ENCODE measurements at regions not wholly inside any gene's neighbourhood (a gene's known extent, or its start where the extent isn't known, plus 50 kb on each side); places are given as distances from the start of the nearest gene placed in this dataset.

DNA sequence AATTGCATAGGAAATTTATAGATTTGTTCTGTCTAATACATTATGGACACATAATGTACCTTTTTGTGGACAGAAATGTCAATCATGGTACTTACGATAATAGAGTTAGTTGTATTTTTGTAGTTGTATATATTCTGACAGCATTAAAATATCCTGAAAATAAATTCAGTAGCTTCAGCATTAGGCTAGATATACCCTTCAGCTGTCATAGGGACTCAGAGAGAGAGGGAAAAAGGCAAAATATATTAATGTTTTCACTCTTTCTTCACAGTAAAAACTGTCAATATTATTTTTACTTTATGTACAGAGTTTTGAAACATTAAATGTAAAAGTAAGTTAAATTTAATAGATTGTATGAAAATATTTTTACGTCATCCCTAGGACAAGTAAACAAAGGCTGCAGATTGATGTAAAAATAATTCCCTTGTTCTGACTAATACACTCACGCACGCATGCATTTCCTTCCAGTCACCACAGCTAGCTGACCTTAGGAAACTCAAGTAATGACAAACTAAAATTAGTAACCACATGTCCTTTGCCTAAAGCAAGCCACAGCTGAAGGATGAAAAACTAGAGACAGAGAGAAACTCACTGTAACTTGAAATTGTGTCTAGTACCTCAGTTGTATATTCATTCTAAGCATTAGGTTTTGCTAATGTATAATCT, 104.7 kb upstream of the CARD18 start:
- H3K4me3 ChIP-seq (ENCODE audit: low read depth, low read length): no peak overlapping the region
- DNase-seq (ENCODE audit: low read depth): no peak
- TF ChIP-seq, protein P1, sequence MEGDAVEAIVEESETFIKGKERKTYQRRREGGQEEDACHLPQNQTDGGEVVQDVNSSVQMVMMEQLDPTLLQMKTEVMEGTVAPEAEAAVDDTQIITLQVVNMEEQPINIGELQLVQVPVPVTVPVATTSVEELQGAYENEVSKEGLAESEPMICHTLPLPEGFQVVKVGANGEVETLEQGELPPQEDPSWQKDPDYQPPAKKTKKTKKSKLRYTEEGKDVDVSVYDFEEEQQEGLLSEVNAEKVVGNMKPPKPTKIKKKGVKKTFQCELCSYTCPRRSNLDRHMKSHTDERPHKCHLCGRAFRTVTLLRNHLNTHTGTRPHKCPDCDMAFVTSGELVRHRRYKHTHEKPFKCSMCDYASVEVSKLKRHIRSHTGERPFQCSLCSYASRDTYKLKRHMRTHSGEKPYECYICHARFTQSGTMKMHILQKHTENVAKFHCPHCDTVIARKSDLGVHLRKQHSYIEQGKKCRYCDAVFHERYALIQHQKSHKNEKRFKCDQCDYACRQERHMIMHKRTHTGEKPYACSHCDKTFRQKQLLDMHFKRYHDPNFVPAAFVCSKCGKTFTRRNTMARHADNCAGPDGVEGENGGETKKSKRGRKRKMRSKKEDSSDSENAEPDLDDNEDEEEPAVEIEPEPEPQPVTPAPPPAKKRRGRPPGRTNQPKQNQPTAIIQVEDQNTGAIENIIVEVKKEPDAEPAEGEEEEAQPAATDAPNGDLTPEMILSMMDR (IDR thresholded peaks at IDR 0.05; ENCODE audit: low read depth, low read length): no peak
- TF ChIP-seq MYC (IDR thresholded peaks at IDR 0.05; ENCODE audit: low read depth, low read length) (no peak), MAX (IDR thresholded peaks at IDR 0.05; ENCODE audit: low read depth, low read length) (no peak), POLR2A (IDR thresholded peaks at IDR 0.05; ENCODE audit: extremely low read depth, insufficient read length) (no peak)

- no peak for DNase-seq (ENCODE audit: low read depth)
- H3K4me3 ChIP-seq (ENCODE audit: low read depth, low read length): no peak overlapping the region
- TF ChIP-seq MAX (IDR thresholded peaks at IDR 0.05; ENCODE audit: low read depth, low read length) (no peak), MYC (IDR thresholded peaks at IDR 0.05; ENCODE audit: low read depth, low read length) (no peak), POLR2A (IDR thresholded peaks at IDR 0.05; ENCODE audit: extremely low read depth, insufficient read length) (no peak)
- TF ChIP-seq, protein P1 (IDR thresholded peaks at IDR 0.05; ENCODE audit: low read depth, low read length): no peak
Observed at GRCh38 chr11:105241136-105241535, 101.6 kb upstream of the CARD18 start.

- no peak overlapping the region for H3K4me3 ChIP-seq (ENCODE audit: low read depth, low read length)
- DNase-seq (ENCODE audit: low read depth): no peak
- no peak for TF ChIP-seq MYC (IDR thresholded peaks at IDR 0.05; ENCODE audit: low read depth, low read length)
- TF ChIP-seq MAX (IDR thresholded peaks at IDR 0.05; ENCODE audit: low read depth, low read length): no peak
- TF ChIP-seq POLR2A (IDR thresholded peaks at IDR 0.05; ENCODE audit: extremely low read depth, insufficient read length): no peak
- TF ChIP-seq, protein P1 (IDR thresholded peaks at IDR 0.05; ENCODE audit: low read depth, low read length): no peak
Observed at GRCh38 chr11:105236664-105237063, 97.1 kb upstream of the CARD18 start.

DNA sequence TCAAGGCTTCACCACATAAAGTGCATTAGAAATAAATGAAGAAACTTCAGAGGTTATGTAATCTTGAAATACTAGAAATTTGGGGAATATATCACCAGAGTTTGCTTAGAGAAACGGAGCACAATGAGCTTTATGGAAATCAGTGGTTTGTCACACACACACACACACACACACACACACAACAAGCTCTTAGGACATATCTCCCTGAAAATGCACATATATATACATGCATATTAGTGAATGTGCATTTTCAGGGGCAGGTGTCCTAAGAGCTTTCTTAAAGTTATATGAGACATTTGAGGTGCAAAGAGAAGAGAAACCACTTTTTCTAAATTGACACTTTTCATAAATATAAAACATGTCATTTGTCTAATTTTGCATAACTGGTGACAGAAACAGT, 93.7 kb upstream of the CARD18 start:
- TF ChIP-seq, protein P1 (IDR thresholded peaks at IDR 0.05; ENCODE audit: low read depth, low read length): no peak
- TF ChIP-seq POLR2A (IDR thresholded peaks at IDR 0.05; ENCODE audit: extremely low read depth, insufficient read length) (no peak), MYC (IDR thresholded peaks at IDR 0.05; ENCODE audit: low read depth, low read length) (no peak), MAX (IDR thresholded peaks at IDR 0.05; ENCODE audit: low read depth, low read length) (no peak)
- DNase-seq (ENCODE audit: low read depth): no peak
- H3K4me3 ChIP-seq (ENCODE audit: low read depth, low read length): no peak overlapping the region

- TF ChIP-seq, protein P1 (IDR thresholded peaks at IDR 0.05; ENCODE audit: low read depth, low read length): no peak
- TF ChIP-seq MAX (IDR thresholded peaks at IDR 0.05; ENCODE audit: low read depth, low read length) (no peak), POLR2A (IDR thresholded peaks at IDR 0.05; ENCODE audit: extremely low read depth, insufficient read length) (no peak), MYC (IDR thresholded peaks at IDR 0.05; ENCODE audit: low read depth, low read length) (no peak)
- H3K4me3 ChIP-seq (ENCODE audit: low read depth, low read length): no peak overlapping the region
Observed at GRCh38 chr11:105232021-105232420, 92.5 kb upstream of the CARD18 start.

More at GRCh38 chr11:105232021-105232420, 92.5 kb upstream of the CARD18 start:
- DNase-seq (ENCODE audit: low read depth): no peak
